ENCODE measurements at regions not wholly inside any gene's neighbourhood (a gene's known extent, or its start where the extent isn't known, plus 50 kb on each side); places are given as distances from the start of the nearest gene placed in this dataset.

DNA sequence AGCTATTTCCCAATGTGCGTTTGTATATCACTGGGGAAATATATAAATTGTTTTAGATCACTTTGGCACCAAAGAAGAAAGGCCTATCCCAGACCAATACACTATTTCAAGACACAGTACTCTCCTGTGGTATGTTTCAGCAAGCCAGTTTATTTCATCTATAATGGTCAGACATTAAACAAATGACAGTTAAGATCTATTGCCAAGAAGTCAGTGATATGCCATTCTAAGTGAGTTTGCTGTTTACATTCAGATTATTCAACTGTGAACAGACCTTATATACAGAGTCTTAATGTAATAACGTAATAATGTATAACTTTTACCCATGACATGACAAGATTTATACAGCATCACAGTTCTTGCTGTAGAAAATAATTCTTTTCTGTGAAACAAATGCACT, 352.7 kb downstream of the CDH7 start:
- 83% methylated on average over 1 of the region's 2 CpGs for WGBS
- H3K4me3 ChIP-seq (ENCODE audit: low read length) = no peak overlapping the region

GRCh38 chr18:66083078-66083477, 332.3 kb downstream of the CDH7 start:
- Histone ChIP-seq H3K36me3 (ENCODE audit: insufficient read depth, low read length) (no peaks in the 10 kb centered on the region), H3K27me3 (ENCODE audit: insufficient read depth, low read length) (no peaks in the 10 kb centered on the region), H3K27ac (ENCODE audit: low read depth, low read length) (no peak overlapping the region), H3K9ac (ENCODE audit: low read depth, low read length) (no peak overlapping the region), H3K4me1 (ENCODE audit: insufficient read depth, low read length) (peaks cover 12% of the 10 kb centered on the region), H3K9me3 (ENCODE audit: insufficient read depth, low read depth, low read length) (no peaks in the 10 kb centered on the region), H3K4me3 (ENCODE audit: low read length) (no peak overlapping the region)
- 91% methylated on average over 2 of the region's 2 CpGs for WGBS

More for the DNA sequence above, 352.7 kb downstream of the CDH7 start:
- Histone ChIP-seq H3K9me3 (ENCODE audit: insufficient read depth, low read depth, low read length) (no peaks in the 10 kb centered on the region), H3K4me1 (ENCODE audit: insufficient read depth, low read length) (peaks cover 9% of the 10 kb centered on the region; the same call in 1 of the 2 replicates), H3K27me3 (ENCODE audit: insufficient read depth, low read length) (no peaks in the 10 kb centered on the region), H3K36me3 (ENCODE audit: insufficient read depth, low read length) (no peaks in the 10 kb centered on the region), H3K9ac (ENCODE audit: low read depth, low read length) (no peak overlapping the region), H3K27ac (ENCODE audit: low read depth, low read length) (no peak overlapping the region)

DNA sequence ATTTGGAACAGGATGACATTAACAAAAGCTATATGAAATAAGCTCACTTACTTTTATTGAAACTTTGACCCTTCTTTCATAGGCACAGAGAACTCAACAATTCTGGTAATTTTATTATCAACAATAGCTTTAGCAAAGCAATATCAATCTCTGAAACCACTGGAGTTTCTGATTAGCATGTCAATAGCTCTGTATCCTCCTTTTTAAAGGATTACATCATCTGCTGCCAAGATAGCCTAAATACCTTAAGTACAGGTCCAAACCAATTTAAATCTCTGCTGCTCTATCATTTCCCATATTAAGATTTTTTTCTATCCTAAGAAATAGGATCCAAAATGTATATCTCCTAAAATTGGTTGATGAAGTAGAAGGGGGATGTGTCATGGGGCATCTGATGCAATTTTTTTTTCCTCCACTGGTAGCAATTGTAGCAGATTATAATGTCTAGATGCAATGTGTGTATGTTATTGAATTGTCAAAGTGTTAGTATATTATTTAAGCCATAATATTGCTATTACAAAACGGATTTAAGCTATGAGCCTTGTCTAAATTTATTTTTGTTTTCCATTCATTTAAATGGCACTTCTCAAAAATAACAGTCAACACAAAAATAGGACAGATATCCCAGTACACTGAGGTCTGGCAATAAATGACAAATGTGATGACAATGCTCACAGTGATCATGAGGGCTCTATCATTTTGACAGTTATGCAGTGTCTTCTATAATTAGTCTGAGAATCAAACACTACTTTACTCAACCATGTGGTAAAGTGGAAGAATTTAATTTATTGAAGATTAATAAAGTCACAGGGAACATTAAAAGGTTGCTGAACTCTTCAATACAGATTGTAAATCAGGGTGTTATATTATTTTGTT, 328.4 kb downstream of the CDH7 start:
- 44% methylated on average over 1 of the region's 1 CpG for WGBS
- H3K27ac ChIP-seq (ENCODE audit: low read depth, low read length) = no peak overlapping the region
- peaks cover 12% of the 10 kb centered on the region for H3K4me1 ChIP-seq (ENCODE audit: insufficient read depth, low read length)
- H3K9ac ChIP-seq (ENCODE audit: low read depth, low read length) = no peak overlapping the region
- H3K27me3 ChIP-seq (ENCODE audit: insufficient read depth, low read length) = no peaks in the 10 kb centered on the region
- H3K4me3 ChIP-seq (ENCODE audit: low read length) = no peak overlapping the region
- H3K9me3 ChIP-seq (ENCODE audit: insufficient read depth, low read depth, low read length) = 0 out of 2 replicates have a peak, but pooled peaks cover under 1% of the 10 kb centered on the region
- no peaks in the 10 kb centered on the region for H3K36me3 ChIP-seq (ENCODE audit: insufficient read depth, low read length)

- peaks cover 12% of the 10 kb centered on the region for H3K4me1 ChIP-seq (ENCODE audit: insufficient read depth, low read length)
- no peak overlapping the region for H3K4me3 ChIP-seq (ENCODE audit: low read length)
- no peaks in the 10 kb centered on the region for H3K36me3 ChIP-seq (ENCODE audit: insufficient read depth, low read length)
- H3K9ac ChIP-seq (ENCODE audit: low read depth, low read length) = no peak overlapping the region
- no peaks in the 10 kb centered on the region for H3K27me3 ChIP-seq (ENCODE audit: insufficient read depth, low read length)
- 92% methylated on average over 3 of the region's 3 CpGs for WGBS
- peaks cover 17% of the 10 kb centered on the region for H3K9me3 ChIP-seq (ENCODE audit: insufficient read depth, low read depth, low read length)
- H3K27ac ChIP-seq (ENCODE audit: low read depth, low read length) = no peak overlapping the region
Observed at GRCh38 chr18:66077066-66077465, 326.3 kb downstream of the CDH7 start.

- Histone ChIP-seq H3K27ac (ENCODE audit: low read depth, low read length) (no peak overlapping the region), H3K36me3 (ENCODE audit: insufficient read depth, low read length) (no peaks in the 10 kb centered on the region), H3K27me3 (ENCODE audit: insufficient read depth, low read length) (no peaks in the 10 kb centered on the region), H3K9ac (ENCODE audit: low read depth, low read length) (no peak overlapping the region), H3K4me1 (ENCODE audit: insufficient read depth, low read length) (no peaks in the 10 kb centered on the region), H3K9me3 (ENCODE audit: insufficient read depth, low read depth, low read length) (0 out of 2 replicates have a peak, but pooled peaks cover under 1% of the 10 kb centered on the region), H3K4me3 (ENCODE audit: low read length) (no peak overlapping the region)
- WGBS = no CpG with 5 or more reads among the region's 2 CpGs
Observed at GRCh38 chr18:66066191-66066590, 315.4 kb downstream of the CDH7 start.

- WGBS = 100% methylated on average over 1 of the region's 1 CpG
- H3K4me3 ChIP-seq (ENCODE audit: low read length) = no peak overlapping the region
- H3K4me1 ChIP-seq (ENCODE audit: insufficient read depth, low read length) = no peaks in the 10 kb centered on the region
- H3K27ac ChIP-seq (ENCODE audit: low read depth, low read length) = no peak overlapping the region
- no peaks in the 10 kb centered on the region for H3K36me3 ChIP-seq (ENCODE audit: insufficient read depth, low read length)
- no peak overlapping the region for H3K9ac ChIP-seq (ENCODE audit: low read depth, low read length)
- H3K27me3 ChIP-seq (ENCODE audit: insufficient read depth, low read length) = no peaks in the 10 kb centered on the region
- H3K9me3 ChIP-seq (ENCODE audit: insufficient read depth, low read depth, low read length) = no peaks in the 10 kb centered on the region
Observed at GRCh38 chr18:66048406-66048805, 297.6 kb downstream of the CDH7 start.

DNA sequence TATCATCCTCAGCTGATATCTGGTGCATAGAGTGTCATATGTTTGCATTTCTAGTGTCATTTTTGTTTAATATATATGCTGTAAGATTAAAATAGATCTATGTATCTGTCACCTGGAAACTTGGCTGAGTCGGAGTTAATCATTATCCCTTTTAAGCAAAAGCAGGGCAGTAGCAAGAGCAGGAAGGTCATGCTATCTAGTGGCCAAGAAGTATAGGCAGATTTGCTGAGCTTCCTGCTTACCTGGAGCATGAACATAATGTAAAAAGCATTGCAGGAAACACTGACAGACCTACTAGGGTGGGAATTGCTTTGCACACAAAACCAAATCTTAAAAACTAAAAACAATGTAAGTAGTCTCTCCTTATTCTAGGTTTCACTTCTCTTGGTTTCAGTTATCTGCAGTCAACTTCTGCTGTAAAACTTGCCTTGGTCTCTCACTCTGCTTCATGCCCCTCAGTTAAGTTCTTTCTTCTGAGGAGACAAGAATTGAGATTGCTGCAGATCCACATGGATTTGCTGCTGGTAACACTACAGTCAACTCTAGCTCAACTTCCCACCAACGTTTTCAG, 295.3 kb downstream of the CDH7 start:
- no peaks in the 10 kb centered on the region for H3K27me3 ChIP-seq (ENCODE audit: insufficient read depth, low read length)
- H3K9ac ChIP-seq (ENCODE audit: low read depth, low read length) = no peak overlapping the region
- 77% methylated on average over 2 of the region's 2 CpGs for WGBS

GRCh38 chr18:66043009-66043408, 292.2 kb downstream of the CDH7 start:
- Histone ChIP-seq H3K27ac (ENCODE audit: low read depth, low read length) (no peak overlapping the region), H3K27me3 (ENCODE audit: insufficient read depth, low read length) (no peaks in the 10 kb centered on the region), H3K9ac (ENCODE audit: low read depth, low read length) (no peak overlapping the region), H3K4me1 (ENCODE audit: insufficient read depth, low read length) (no peaks in the 10 kb centered on the region), H3K36me3 (ENCODE audit: insufficient read depth, low read length) (no peaks in the 10 kb centered on the region), H3K9me3 (ENCODE audit: insufficient read depth, low read depth, low read length) (peaks cover 10% of the 10 kb centered on the region; the same call in 1 of the 2 replicates), H3K4me3 (ENCODE audit: low read length) (no peak overlapping the region)
- WGBS = 100% methylated on average over 2 of the region's 2 CpGs

More for the DNA sequence above, 295.3 kb downstream of the CDH7 start:
- Histone ChIP-seq H3K9me3 (ENCODE audit: insufficient read depth, low read depth, low read length) (no peaks in the 10 kb centered on the region), H3K27ac (ENCODE audit: low read depth, low read length) (no peak overlapping the region), H3K4me3 (ENCODE audit: low read length) (no peak overlapping the region), H3K4me1 (ENCODE audit: insufficient read depth, low read length) (no peaks in the 10 kb centered on the region), H3K36me3 (ENCODE audit: insufficient read depth, low read length) (no peaks in the 10 kb centered on the region)

DNA sequence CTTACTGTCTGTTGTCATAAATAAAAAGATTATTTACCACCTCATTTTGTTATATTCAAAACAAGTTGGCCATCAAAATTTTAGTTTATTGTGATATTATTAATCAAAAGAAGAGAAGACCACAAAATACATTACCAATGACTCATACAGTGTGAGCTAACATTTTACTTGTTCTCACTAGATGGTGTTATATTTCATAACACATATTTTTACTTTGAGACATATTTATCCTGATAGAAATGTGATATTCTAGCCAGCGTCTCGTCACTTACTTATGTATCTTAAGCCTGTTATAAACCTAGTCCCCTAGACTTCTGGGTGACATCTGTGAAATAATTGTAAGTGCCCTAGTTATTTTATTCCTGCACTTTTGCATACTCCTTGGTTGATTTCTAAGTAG, 263.2 kb downstream of the CDH7 start:
- Histone ChIP-seq H3K27me3 (ENCODE audit: insufficient read depth, low read length) (no peaks in the 10 kb centered on the region), H3K4me1 (ENCODE audit: insufficient read depth, low read length) (peaks cover 9% of the 10 kb centered on the region), H3K27ac (ENCODE audit: low read depth, low read length) (no peak overlapping the region), H3K9ac (ENCODE audit: low read depth, low read length) (no peak overlapping the region), H3K36me3 (ENCODE audit: insufficient read depth, low read length) (no peaks in the 10 kb centered on the region), H3K4me3 (ENCODE audit: low read length) (no peak overlapping the region), H3K9me3 (ENCODE audit: insufficient read depth, low read depth, low read length) (no peaks in the 10 kb centered on the region)
- no CpG with 5 or more reads among the region's 2 CpGs for WGBS

- Histone ChIP-seq H3K27ac (ENCODE audit: low read depth, low read length) (no peak overlapping the region), H3K4me3 (ENCODE audit: low read length) (no peak overlapping the region), H3K9me3 (ENCODE audit: insufficient read depth, low read depth, low read length) (no peaks in the 10 kb centered on the region), H3K36me3 (ENCODE audit: insufficient read depth, low read length) (no peaks in the 10 kb centered on the region), H3K4me1 (ENCODE audit: insufficient read depth, low read length) (no peaks in the 10 kb centered on the region), H3K9ac (ENCODE audit: low read depth, low read length) (no peak overlapping the region), H3K27me3 (ENCODE audit: insufficient read depth, low read length) (no peaks in the 10 kb centered on the region)
- 70% methylated on average over 1 of the region's 3 CpGs for WGBS
Observed at GRCh38 chr18:66011916-66012315, 261.1 kb downstream of the CDH7 start.

DNA sequence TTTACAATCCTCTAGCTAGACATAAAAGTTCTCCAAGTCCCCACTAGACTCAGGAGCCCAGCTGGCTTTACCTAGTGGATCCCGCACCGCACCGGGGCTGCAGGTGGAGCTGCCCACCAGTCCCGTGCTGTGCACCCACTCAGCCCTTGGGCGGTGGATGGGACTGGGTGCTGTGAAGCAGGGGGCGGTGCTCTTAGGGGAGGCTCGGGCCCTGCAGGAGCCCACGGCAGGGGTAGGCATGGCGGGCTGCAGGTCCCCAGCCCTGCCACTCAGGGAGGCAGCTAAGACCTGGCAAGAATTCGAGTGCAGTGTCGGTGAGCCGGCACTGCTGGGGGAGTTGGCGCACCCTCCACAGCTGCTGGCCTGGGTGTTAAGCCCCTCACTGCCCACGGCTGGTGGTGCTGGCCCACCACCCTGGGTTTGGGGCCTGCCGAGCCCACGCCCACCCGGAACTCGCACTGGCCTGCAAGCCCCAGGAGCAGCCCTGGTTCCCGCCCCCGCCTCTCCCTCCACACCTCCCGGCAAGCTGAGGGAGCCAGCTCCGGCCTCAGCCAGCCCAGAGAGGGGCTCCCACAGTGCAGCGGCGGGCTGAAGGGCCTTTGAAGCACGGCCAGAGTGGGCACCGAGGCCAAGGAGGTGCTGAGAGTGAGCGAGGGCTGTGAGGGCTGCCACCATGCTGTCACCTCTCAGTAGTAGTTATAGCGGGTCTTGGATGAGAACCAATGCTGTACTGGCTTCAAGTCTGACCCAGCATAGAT, 255.2 kb downstream of the CDH7 start:
- Histone ChIP-seq H3K4me1 (ENCODE audit: insufficient read depth, low read length) (no peaks in the 10 kb centered on the region), H3K36me3 (ENCODE audit: insufficient read depth, low read length) (no peaks in the 10 kb centered on the region)
- WGBS = 96% methylated on average over 28 of the region's 28 CpGs

More for the DNA sequence above, 255.2 kb downstream of the CDH7 start:
- Histone ChIP-seq H3K27me3 (ENCODE audit: insufficient read depth, low read length) (no peaks in the 10 kb centered on the region), H3K9ac (ENCODE audit: low read depth, low read length) (no peak overlapping the region), H3K27ac (ENCODE audit: low read depth, low read length) (no peak overlapping the region), H3K4me3 (ENCODE audit: low read length) (no peak overlapping the region), H3K9me3 (ENCODE audit: insufficient read depth, low read depth, low read length) (no peaks in the 10 kb centered on the region; the same call in 1 of the 2 replicates)
